Ramos (cell line): ENCODE measurements at regions not wholly inside any gene's neighbourhood (a gene's known extent, or its start where the extent isn't known, plus 50 kb on each side); places are given as distances from the start of the nearest gene placed in this dataset.
"Not testable (repeated sequence)": the region's sequence is repeated elsewhere in the genome, so short reads cannot be mapped to it uniquely, and the experiment has no call there.

ENCODE experiments used
- in situ Hi-C: fragments of 300-500 bp; cut with MboI; formaldehyde crosslinking; loops from one replicate; pipeline ENCODE4 v1.14.3; 2022; ENCODE audit warnings: low sequenced_read_pairs; ENCODE audit not compliant: unreplicated experiment

GRCh38 chrX:110509755-110510532, 151.3 kb downstream of the RTL9 start:
- in situ Hi-C loops, result no loop called here

GRCh38 chrX:110511238-110511637, 152.6 kb downstream of the RTL9 start:
- in situ Hi-C loops, result no loop called here

GRCh38 chrX:110512341-110512740, 153.7 kb downstream of the RTL9 start:
- in situ Hi-C loops, result no loop called here

- in situ Hi-C loops, result no loop called here
Measured at GRCh38 chrX:110514509-110514908, 155.9 kb downstream of the RTL9 start.

- in situ Hi-C loops, result no loop called here
Measured at GRCh38 chrX:110519501-110519900, 160.9 kb downstream of the RTL9 start.

- in situ Hi-C loops, result no loop called here
Measured at GRCh38 chrX:110519906-110520452, 161.3 kb downstream of the RTL9 start.

GRCh38 chrX:110520652-110521051, 162.0 kb downstream of the RTL9 start:
- in situ Hi-C loops, result not testable (repeated sequence)

- in situ Hi-C loops, result no loop called here
Measured at GRCh38 chrX:110531873-110532580, 173.4 kb downstream of the RTL9 start.

GRCh38 chrX:110532581-110532931, 173.9 kb downstream of the RTL9 start:
- in situ Hi-C loops, result no loop called here

- in situ Hi-C loops, result no loop called here
Measured at GRCh38 chrX:110536816-110537215, 178.2 kb downstream of the RTL9 start.

GRCh38 chrX:110541266-110541665, 182.6 kb downstream of the RTL9 start:
- in situ Hi-C loops, result no loop called here

- in situ Hi-C loops, result not testable (repeated sequence)
Measured at GRCh38 chrX:110550854-110551253, 192.2 kb downstream of the RTL9 start.

- in situ Hi-C loops, result no loop called here
Measured at GRCh38 chrX:110557864-110558263, 199.2 kb downstream of the RTL9 start.

GRCh38 chrX:110558406-110558805, 199.8 kb downstream of the RTL9 start:
- in situ Hi-C loops, result no loop called here

GRCh38 chrX:110561034-110561433, 202.4 kb downstream of the RTL9 start:
- in situ Hi-C loops, result no loop called here

GRCh38 chrX:110563282-110563681, 204.6 kb downstream of the RTL9 start:
- in situ Hi-C loops, result no loop called here

- in situ Hi-C loops, result no loop called here
Measured at GRCh38 chrX:110568441-110568840, 209.8 kb downstream of the RTL9 start.

- in situ Hi-C loops, result no loop called here
Measured at GRCh38 chrX:110569506-110569905, 210.9 kb downstream of the RTL9 start.

- in situ Hi-C loops, result no loop called here
Measured at GRCh38 chrX:110578270-110578669, 217.3 kb downstream of the CHRDL1 start.

- in situ Hi-C loops, result no loop called here
Measured at GRCh38 chrX:110584083-110584482, 211.5 kb downstream of the CHRDL1 start.

GRCh38 chrX:110588164-110588563, 207.5 kb downstream of the CHRDL1 start:
- in situ Hi-C loops, result no loop called here

GRCh38 chrX:110588853-110589252, 206.8 kb downstream of the CHRDL1 start:
- in situ Hi-C loops, result no loop called here
